LHCN-M2 (cell line): ENCODE measurements at regions not wholly inside any gene's neighbourhood (a gene's known extent, or its start where the extent isn't known, plus 50 kb on each side); places are given as distances from the start of the nearest gene placed in this dataset.
A peak's percentile ranks its signal among the peaks of the same experiment; 100 is the strongest.
"Not testable (repeated sequence)": the region's sequence is repeated elsewhere in the genome, so short reads cannot be mapped to it uniquely, and the experiment has no call there.

ENCODE experiments used
- DNase-seq: peaks from one replicate; pipeline ENCODE4 v3.0.0-alpha.2; 2012; ENCODE audit warnings: low read depth

GRCh38 chr16:29328528-29328927, 78.0 kb downstream of the NPIPB11 start:
- not testable (repeated sequence) for DNase-seq

DNA sequence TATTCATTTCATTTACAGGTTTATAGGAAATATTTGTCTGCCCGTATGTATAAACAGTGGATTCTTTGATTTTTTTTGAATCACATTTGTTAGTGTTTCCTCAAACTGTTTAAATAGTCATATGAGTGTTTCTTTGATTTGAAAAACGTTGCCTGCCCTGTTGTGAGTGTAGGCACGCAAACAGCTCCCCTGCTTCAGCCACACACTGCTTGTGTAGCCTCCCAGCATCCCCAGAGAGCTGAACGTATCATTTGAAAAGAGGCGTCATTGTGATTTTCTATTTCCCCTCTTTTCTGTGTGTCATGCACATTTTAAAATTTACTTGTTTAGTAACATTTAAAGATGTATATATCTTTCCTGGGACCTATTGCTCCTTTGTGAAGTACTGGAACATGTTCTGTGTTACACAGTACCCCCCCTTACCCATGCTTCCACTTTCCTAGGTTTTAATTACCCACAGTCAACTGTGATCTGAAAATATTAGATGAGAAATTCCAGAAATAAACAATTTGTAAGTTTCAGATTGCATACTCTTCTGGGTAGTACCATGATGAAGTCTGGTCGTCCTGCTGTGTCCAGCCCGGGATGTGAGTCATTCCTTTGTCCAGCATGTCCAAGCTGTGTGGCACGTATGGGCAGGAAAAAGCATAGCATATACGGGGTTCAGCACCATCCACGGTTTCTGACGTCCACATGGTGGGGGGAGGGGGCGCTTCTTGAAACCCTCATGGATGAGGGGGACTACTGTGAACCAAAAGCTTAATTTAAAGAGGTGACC, 78.7 kb downstream of the NPIPB11 start:
- peak; percentile 59 for DNase-seq

DNA sequence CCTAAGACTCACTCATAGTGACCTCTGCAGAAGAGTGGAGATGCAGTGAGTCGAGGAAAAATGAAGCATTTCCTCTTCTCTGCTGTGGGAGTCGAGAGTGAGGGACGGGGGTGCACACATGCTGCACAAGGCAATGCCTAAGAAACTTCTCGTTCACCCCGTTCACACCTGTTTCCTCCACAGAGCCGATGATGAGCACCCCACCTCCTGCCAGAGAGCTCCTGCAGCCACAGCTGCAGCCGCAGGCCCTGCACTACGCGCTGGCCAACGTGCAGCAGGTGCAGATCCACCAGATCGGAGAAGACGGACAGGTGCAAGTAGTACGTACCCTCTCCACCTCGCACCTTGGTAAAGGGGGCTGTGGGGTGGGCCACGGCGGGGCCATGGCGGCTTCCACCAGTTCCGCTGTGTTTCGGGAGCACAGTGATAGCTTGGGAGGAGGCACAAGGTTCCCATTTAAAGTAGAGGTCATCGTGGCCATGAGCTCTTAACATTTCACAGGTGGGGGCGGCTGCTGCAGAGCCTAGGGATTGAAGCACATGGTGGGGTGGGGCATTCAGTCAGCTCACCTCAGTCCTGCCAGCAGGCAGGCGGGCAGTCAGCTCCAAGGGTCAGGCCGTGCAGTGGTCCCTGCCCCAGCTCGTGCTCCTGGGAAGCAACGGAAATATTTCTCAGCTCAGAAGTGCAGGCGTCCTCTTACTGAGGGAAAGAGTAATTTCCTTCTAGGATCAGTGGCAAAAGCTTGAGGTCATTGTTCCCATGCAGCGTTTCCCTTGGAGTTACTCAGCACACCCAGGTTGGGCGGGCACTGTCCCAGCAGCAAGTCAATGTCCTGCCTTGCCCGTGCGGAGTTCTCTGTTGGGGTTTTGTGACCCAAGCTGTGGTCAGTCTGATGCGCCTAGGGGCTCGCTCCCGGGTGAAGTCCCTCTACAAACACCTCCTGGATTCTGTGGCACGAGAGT, 80.1 kb downstream of the NPIPB11 start:
- DNase-seq = not testable (repeated sequence)

GRCh38 chr16:29323725-29324124, 82.8 kb downstream of the NPIPB11 start:
- not testable (repeated sequence) for DNase-seq

DNA sequence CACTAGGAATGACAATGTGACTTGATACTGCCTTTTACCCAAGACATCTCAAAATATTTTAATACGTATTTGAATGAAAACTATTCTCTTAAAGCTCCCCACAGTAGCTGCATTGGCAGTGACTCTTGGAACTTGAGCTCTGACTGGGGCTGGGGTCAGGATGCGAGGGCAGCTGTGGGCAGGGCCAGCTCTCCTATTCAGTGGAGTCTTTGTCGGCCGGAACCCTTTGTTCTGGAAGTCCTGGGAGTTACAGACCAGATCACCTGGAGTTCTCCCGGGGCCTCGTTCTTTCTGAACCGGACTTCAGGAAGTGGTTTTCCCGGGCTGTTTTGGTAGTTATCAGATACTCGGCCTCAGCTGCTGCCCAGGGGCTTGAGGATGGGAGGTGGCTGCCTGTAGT, 84.9 kb downstream of the NPIPB11 start:
- DNase-seq = no peak

- DNase-seq = no peak
Measured at GRCh38 chr16:29321000-29321393, 85.5 kb downstream of the NPIPB11 start.

GRCh38 chr16:29320274-29320999, 86.1 kb downstream of the NPIPB11 start:
- DNase-seq = no peak

DNA sequence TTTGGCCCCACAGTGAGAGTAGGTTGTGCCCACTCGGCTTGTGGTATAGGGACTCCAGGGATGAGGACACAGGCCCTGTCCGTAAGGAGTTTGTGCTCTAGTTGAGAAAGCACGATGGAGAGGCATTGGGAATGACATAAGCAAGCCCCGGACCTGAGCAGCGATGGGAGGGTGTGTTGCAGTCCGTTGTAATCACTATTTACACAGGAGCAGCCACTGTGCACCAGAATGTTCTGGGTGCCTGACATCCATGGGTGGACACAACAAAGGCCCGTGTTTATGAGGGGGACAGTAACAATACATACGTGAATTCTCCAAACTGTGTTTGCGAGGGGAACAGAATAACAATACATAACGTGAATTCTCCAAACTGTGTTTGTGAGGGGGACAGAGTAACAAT, 86.8 kb downstream of the NPIPB11 start:
- DNase-seq = no peak

- DNase-seq = peak; percentile 71
Measured at GRCh38 chr16:29318561-29318968, 87.9 kb downstream of the NPIPB11 start.

- DNase-seq = no peak
Measured at GRCh38 chr16:29318037-29318436, 88.5 kb downstream of the NPIPB11 start.

DNA sequence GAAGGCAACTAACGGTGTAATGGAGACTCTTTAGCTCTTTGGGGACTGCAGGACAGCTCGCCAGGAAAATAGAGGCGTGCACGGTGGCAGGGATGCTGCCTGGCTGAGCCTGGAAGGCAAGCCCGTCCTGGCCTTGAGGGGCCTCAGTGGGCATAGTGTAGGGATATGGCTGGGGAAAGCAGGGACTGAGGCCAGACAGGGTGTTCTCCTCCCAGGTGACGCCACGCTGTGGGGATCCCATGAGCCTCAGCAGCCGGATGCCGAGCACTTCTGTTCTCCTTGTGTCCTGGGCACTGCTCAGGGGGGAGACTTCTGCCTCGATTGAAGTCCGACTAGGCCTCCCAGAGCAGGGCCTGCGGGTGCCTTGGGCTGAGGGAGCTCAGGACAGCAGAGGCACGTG, 89.2 kb downstream of the NPIPB11 start:
- no peak for DNase-seq

- peak; percentile 31 for DNase-seq
Measured at GRCh38 chr16:29316761-29317183, 89.7 kb downstream of the NPIPB11 start.

- DNase-seq = no peak
Measured at GRCh38 chr16:29315916-29316517, 90.5 kb downstream of the NPIPB11 start.

- no peak for DNase-seq
Measured at GRCh38 chr16:29315046-29315445, 91.5 kb downstream of the NPIPB11 start.

- DNase-seq = no peak
Measured at GRCh38 chr16:29314292-29314934, 92.1 kb downstream of the NPIPB11 start.

- no peak for DNase-seq
Measured at GRCh38 chr16:29313559-29314048, 92.9 kb downstream of the NPIPB11 start.

DNA sequence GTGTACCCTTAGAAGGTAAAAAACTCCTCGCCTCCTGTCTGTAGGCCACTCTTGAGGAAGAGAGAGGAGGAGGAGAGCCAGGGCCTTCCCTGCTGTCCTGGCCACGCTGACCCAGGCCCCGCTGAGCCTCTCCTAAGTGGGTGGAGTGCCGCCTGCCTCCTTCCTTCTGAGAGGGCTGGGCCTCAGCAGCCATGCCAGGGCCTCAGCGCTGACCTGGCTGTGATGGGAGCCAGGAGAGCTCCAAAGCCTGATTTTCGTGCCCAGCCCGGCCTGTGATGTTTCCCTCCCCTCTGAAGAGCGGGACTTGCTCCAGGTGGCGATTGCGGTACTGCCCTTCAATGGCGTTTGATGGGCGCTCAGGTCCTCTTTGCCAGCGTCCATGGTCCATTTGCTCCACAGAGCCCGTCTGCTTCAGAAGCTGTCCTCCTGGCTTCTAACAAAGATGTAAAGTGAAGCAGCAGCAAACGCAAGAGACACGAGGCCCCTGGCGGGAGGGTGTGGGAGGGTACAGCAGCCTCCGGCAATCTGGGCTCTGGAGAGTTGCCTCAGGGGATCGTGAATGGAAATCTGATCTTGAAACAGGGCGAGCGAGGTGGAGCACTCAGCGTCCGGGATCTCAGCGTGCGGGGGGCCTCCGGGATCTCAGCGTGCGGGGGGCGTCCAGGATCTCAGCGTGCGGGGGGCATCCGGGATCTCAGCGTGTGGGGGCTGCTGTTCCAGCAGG, 93.5 kb downstream of the NPIPB11 start:
- DNase-seq = no peak

GRCh38 chr16:29312345-29312675, 94.2 kb downstream of the NPIPB11 start:
- DNase-seq = not testable (repeated sequence)

GRCh38 chr16:29311461-29312344, 94.8 kb downstream of the NPIPB11 start:
- no peak for DNase-seq
